Hepatocyte (in vitro differentiated cells): ENCODE measurements at regions not wholly inside any gene's neighbourhood (a gene's known extent, or its start where the extent isn't known, plus 50 kb on each side); places are given as distances from the start of the nearest gene placed in this dataset.

Experiments
- DNase-seq: peaks from one replicate; pipeline ENCODE4 v3.0.0-alpha.2; 2016; ENCODE audit warnings: low spot score
- H2AFZ ChIP-seq: fragments of 200-600 bp; sonication (generic); 2 replicates; pipeline ENCODE4 v1.6.0; 2016; ENCODE audit warnings: antibody characterized with exemption, mild to moderate bottlenecking
- H3K27ac ChIP-seq: fragments of 200-600 bp; sonication (generic); 2 replicates; pipeline ENCODE4 v1.5.1; 2016; ENCODE audit warnings: mild to moderate bottlenecking
- H3K27me3 ChIP-seq: fragments of 200-600 bp; sonication (generic); 2 replicates; pipeline ENCODE4 v1.6.1; 2016
- H3K36me3 ChIP-seq: fragments of 200-600 bp; sonication (generic); replicated peaks from 2 replicates; pipeline ENCODE4 v1.5.1; 2016; ENCODE audit warnings: low read depth; ENCODE audit not compliant: insufficient read depth
- H3K4me1 ChIP-seq: fragments of 200-600 bp; sonication (generic); 2 replicates; pipeline ENCODE4 v1.5.1; 2016; ENCODE audit warnings: mild to moderate bottlenecking, moderate library complexity; ENCODE audit not compliant: insufficient read depth
- H3K4me2 ChIP-seq: fragments of 200-600 bp; sonication (generic); 2 replicates; pipeline ENCODE4 v1.6.0; 2016
- H3K4me3 ChIP-seq: fragments of 200-600 bp; sonication (generic); 2 replicates; pipeline ENCODE4 v1.5.1; 2016; ENCODE audit warnings: mild to moderate bottlenecking
- H3K79me2 ChIP-seq: fragments of 200-600 bp; sonication (generic); 2 replicates; pipeline ENCODE4 v1.6.0; 2017; ENCODE audit warnings: mild to moderate bottlenecking
- H3K9me2 ChIP-seq: fragments of 200-600 bp; sonication (generic); replicated peaks from 2 replicates; pipeline ENCODE4 v1.6.0; 2017; ENCODE audit warnings: mild to moderate bottlenecking; ENCODE audit not compliant: insufficient read depth
- H3K9me3 ChIP-seq: fragments of 200-600 bp; sonication (generic); 2 replicates; pipeline ENCODE4 v1.5.1; 2016; ENCODE audit warnings: low read depth, mild to moderate bottlenecking
- H4K20me1 ChIP-seq: fragments of 200-600 bp; sonication (generic); 2 replicates; pipeline ENCODE4 v1.6.0; 2016; ENCODE audit warnings: mild to moderate bottlenecking; ENCODE audit not compliant: insufficient read depth, poor library complexity, severe bottlenecking
- CTCF ChIP-seq: fragments of 200-600 bp; sonication (generic); IDR thresholded peaks from 2 replicates; pipeline ENCODE4 v1.5.1; 2016; ENCODE audit warnings: antibody characterized with exemption, mild to moderate bottlenecking; ENCODE audit not compliant: poor library complexity
- EZH2 ChIP-seq: fragments of 200-600 bp; sonication (generic); IDR thresholded peaks from 2 replicates; pipeline ENCODE4 v1.6.1; 2016; ENCODE audit warnings: antibody characterized with exemption, mild to moderate bottlenecking, borderline replicate concordance
- EZH2phosphoT487 ChIP-seq: fragments of 200-600 bp; sonication (generic); IDR thresholded peaks from one replicate; pipeline ENCODE4 v1.6.1; 2018; ENCODE audit warnings: antibody characterized with exemption, mild to moderate bottlenecking, low read depth, moderate library complexity; ENCODE audit not compliant: unreplicated experiment, severe bottlenecking
- WGBS: methylation state at CpG from one replicate; pipeline ENCODE4 v1.1.6; 2016; ENCODE audit warnings: low lambda C conversion rate; ENCODE audit errors: missing lambda C conversion rate; 5-methylcytosine and 5-hydroxymethylcytosine counted together

- no peaks in the 10 kb centered on the region for H3K27me3 ChIP-seq
- H3K9me2 ChIP-seq = no peaks in the 10 kb centered on the region
- H3K27ac ChIP-seq = no peak overlapping the region
- no peak overlapping the region for H3K4me2 ChIP-seq
- no peak for DNase-seq
- H3K9me3 ChIP-seq = no peaks in the 10 kb centered on the region
- no peak overlapping the region for H2AFZ ChIP-seq
- no peaks in the 10 kb centered on the region for H3K36me3 ChIP-seq
- TF ChIP-seq EZH2phosphoT487 (no peak), EZH2 (no peak), CTCF (no peak)
- no peaks in the 10 kb centered on the region for H4K20me1 ChIP-seq
- no peaks in the 10 kb centered on the region for H3K4me1 ChIP-seq
- WGBS = 82% methylated on average over 1 of the region's 1 CpG
- no peak overlapping the region for H3K4me3 ChIP-seq
- no peaks in the 10 kb centered on the region for H3K79me2 ChIP-seq
Observed at GRCh38 chr7:124692425-124692824, 73.2 kb downstream of the GPR37 start.

- Histone ChIP-seq H3K4me1 (no peaks in the 10 kb centered on the region), H2AFZ (no peak overlapping the region), H3K79me2 (no peaks in the 10 kb centered on the region), H3K9me2 (no peaks in the 10 kb centered on the region), H3K4me2 (no peak overlapping the region), H3K9me3 (no peaks in the 10 kb centered on the region), H3K4me3 (no peak overlapping the region), H3K27me3 (no peaks in the 10 kb centered on the region), H3K27ac (no peak overlapping the region), H4K20me1 (no peaks in the 10 kb centered on the region), H3K36me3 (no peaks in the 10 kb centered on the region)
- TF ChIP-seq CTCF (no peak), EZH2 (no peak), EZH2phosphoT487 (no peak)
- no peak for DNase-seq
Observed at GRCh38 chr7:124690840-124691239, 74.8 kb downstream of the GPR37 start.

- no peaks in the 10 kb centered on the region for H3K4me1 ChIP-seq
Observed at GRCh38 chr7:124689931-124690330, 75.7 kb downstream of the GPR37 start.

More at GRCh38 chr7:124689931-124690330, 75.7 kb downstream of the GPR37 start:
- 71% methylated on average over 1 of the region's 1 CpG for WGBS
- Histone ChIP-seq H3K9me2 (no peaks in the 10 kb centered on the region), H2AFZ (no peak overlapping the region), H3K27me3 (no peaks in the 10 kb centered on the region), H3K79me2 (no peaks in the 10 kb centered on the region), H4K20me1 (no peaks in the 10 kb centered on the region), H3K9me3 (no peaks in the 10 kb centered on the region), H3K4me2 (no peak overlapping the region), H3K36me3 (no peaks in the 10 kb centered on the region), H3K4me3 (no peak overlapping the region), H3K27ac (no peak overlapping the region)
- DNase-seq = no peak
- TF ChIP-seq CTCF = no peak
- no peak for TF ChIP-seq EZH2
- no peak for TF ChIP-seq EZH2phosphoT487
